Transverse colon (tissue), 3 donors: ENCODE measurements at regions not wholly inside any gene's neighbourhood (a gene's known extent, or its start where the extent isn't known, plus 50 kb on each side); places are given as distances from the start of the nearest gene placed in this dataset.

Source experiments
- CTCF ChIP-seq, 5 experiments: fragments of 200-600 bp in 3 of 5; fragments of 450-650 bp in 2 of 5; sonication (generic) in 3 of 5; IDR thresholded peaks; 1 replicate in 2 of 5; 2 replicates in 3 of 5; pipeline ENCODE4 v1.5.1; 2016 to 2017; ENCODE audit warnings: antibody characterized with exemption in 5 of 5, inconsistent platforms in 3 of 5, mild to moderate bottlenecking in 2 of 5, moderate library complexity in 1 of 5
- EP300 ChIP-seq: sonication (generic); formaldehyde crosslinking; IDR thresholded peaks from one replicate; pipeline ENCODE4 v1.6.1; 2017; ENCODE audit warnings: antibody characterized with exemption, low read depth
- POLR2A ChIP-seq: fragments of 450-650 bp; IDR thresholded peaks from one replicate; pipeline ENCODE4 v1.6.1; 2016; ENCODE audit warnings: antibody characterized with exemption, mild to moderate bottlenecking, moderate library complexity

- TF ChIP-seq CTCF (IDR thresholded peaks at IDR 0.05) (no peak), EP300 (no peak), POLR2A (no peak)
Observed at GRCh38 chrX:142680038-142680437, 345.7 kb upstream of the SPANXN4 start.
